LNCAP (cell line): ENCODE measurements at regions not wholly inside any gene's neighbourhood (a gene's known extent, or its start where the extent isn't known, plus 50 kb on each side); places are given as distances from the start of the nearest gene placed in this dataset.
A peak's percentile ranks its signal among the peaks of the same experiment; 100 is the strongest.

ENCODE experiments used
- TF ChIP-seq, protein P1 (sequence below): fragments of 450-650 bp; IDR thresholded peaks from 2 replicates; pipeline ENCODE4 v1.5.1; 2017; ENCODE audit warnings: mild to moderate bottlenecking

DNA sequence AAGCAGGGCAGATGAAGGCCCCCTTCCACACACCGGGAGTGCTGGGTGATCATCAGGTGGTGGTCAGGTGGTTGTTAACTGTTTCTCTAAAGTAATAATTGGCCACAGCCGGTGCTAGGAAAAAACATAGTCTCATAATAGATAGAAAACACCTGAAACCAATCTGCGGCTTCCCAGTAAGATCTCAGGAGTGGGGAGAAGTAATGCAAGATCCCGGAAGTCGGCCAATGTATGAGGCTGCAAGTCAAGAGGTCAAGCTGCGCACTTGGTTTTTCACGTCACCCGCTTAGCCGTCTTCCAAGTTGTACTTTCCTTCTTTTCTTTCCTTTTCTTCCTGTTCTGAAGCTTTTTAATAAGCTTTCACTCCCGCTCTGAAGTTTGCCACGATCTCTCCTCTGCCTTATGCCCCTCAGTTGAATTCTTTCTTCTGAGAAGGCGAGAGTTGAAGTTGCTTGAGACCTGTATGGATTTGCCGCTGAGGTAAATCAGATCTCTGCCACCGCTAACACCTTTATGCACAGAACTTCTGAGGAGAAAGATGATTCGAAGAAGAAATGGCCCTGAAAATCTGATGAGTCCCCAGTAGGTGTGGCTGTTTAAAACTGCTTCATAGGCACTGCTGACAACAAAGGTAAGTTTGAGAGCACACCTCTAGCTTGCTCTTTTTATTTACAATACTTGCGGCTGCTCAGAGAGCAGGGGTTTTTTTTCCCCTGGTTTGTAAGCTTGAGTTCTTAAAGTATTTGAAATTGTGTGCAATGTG, 406.6 kb downstream of the FAM170A start:
- TF ChIP-seq, protein P1, sequence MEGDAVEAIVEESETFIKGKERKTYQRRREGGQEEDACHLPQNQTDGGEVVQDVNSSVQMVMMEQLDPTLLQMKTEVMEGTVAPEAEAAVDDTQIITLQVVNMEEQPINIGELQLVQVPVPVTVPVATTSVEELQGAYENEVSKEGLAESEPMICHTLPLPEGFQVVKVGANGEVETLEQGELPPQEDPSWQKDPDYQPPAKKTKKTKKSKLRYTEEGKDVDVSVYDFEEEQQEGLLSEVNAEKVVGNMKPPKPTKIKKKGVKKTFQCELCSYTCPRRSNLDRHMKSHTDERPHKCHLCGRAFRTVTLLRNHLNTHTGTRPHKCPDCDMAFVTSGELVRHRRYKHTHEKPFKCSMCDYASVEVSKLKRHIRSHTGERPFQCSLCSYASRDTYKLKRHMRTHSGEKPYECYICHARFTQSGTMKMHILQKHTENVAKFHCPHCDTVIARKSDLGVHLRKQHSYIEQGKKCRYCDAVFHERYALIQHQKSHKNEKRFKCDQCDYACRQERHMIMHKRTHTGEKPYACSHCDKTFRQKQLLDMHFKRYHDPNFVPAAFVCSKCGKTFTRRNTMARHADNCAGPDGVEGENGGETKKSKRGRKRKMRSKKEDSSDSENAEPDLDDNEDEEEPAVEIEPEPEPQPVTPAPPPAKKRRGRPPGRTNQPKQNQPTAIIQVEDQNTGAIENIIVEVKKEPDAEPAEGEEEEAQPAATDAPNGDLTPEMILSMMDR, result no peak

DNA sequence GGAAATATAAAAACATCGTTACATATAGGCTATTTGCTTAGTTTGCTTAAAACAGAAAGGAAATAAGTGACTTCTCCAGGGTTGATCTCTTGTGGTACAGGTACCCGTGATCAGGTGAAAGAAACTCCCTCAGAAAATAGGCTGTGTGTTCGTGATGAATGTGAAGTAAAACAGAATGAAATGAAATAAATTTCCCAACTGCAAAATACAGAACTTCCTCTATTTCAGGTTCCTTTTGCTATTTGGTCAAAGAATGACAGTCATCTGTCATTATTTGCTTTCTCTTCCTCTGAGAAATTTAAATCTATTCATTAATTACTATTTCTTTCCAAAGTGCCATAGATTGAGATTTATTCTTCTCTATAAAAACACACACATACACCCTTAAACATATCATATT, 408.1 kb downstream of the FAM170A start:
- TF ChIP-seq, protein P1, result no peak

DNA sequence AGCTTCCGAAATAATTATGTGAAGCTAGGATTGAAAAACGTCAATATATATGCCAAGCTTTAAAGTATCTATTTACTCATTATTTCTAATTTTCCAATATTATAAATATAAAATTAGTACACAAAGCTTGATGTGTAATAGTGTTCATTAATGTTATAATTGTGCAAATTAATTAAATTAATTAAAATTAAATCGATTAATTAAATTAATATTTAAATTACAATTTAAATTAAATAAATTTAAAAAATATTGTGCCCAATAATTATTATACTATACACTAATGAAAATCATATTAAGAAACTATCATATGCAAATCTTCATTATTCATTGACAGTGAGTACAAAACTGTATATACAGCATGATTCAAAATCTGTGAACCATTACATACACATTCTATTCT, 409.8 kb downstream of the FAM170A start:
- TF ChIP-seq, protein P1, result no peak

DNA sequence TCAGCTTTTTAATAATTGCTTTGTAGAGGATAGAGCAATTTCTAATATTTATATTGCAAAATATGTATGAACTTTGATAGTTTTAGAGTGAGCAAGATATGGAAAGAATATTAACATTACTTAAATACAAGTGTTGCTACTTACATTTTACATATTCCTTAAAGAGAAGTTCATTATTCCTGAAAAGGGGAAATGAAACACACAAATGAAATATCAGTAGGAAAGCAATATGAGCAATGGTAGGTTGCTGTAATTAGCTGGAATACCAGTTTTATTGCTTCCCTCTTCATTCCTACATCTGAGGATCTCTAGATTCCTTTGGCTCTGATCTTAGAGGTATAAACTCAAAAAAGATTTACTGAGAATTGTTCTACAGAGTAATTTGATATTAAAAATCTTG, 414.1 kb downstream of the FAM170A start:
- TF ChIP-seq, protein P1, result no peak

DNA sequence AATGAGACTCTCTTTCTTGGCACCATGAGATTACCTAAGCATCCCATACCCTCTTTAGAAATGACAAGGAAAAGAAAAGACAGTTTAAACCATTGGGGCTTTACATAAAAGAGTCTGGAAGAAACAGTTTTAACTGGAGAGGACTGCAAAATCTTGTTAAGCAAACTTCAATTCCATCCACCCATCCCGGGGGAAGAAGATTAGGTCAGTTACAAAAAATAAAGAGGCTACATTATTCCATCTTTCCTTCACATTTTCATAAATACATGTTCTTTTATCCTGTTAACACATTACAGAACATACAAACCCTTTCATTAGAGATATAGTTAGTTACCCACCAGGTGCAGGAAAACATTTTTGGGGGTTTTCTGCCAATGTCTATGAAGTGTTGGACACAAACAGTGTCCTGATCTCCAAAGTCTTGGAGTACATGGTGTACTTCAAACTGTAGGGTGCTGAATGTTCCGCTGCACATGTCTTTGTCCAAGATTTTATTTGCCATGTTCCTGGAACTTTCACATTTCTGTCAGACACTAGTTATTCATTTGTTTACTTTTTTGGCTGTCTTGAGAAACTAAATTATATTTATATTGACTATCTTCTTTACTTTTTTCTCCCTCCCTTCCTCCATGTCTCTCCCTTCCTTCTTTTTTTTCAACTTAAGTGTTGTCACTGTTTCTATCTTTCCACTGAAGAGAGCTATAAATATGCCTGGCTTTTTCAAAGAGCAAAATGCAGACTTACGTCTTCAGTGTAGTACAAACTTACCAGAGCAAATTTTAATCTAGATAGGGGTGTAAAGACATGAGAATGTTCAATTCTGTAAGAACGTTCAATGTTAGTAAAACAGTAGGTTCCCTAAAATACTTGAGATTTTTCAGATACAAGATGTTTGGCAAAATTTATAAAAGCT, 410.9 kb upstream of the PRR16 start:
- TF ChIP-seq, protein P1, result no peak

DNA sequence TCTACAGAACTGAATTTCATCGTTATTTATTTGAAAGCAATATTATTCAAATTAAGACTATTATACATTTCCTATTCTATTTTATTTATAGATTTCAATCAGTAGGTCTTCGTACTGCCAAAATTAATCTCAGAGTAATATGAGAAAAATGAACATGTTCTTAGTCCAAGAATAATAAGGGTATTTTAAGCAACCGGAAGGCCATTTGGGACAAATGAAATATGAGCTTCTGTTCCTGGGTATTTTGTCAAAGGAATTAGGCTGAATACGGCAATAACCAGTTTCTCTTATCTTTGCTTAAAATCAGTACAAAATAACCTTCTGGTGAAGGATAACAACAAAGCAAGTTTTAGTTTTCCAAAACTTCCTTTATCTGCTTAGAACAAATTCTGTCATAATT, 410.3 kb upstream of the PRR16 start:
- TF ChIP-seq, protein P1, result no peak

DNA sequence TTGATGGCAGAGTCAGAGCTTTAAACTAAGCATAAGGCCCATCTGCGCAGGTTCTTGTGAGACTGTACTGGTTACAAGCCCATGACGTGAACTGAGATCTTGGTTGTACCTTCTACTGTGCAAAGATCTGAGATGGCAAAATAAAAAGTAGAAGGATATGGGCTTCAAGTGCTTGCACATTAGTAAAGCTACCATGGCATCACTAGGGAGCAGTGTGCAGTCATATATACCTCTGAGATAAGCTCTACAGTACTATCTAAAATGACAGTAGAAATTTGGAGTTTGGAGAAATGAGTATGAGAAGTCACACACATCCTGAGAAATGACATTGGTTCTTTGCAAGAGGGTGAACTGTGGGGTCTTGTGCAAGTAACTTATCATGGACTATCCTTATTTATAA, 408.2 kb upstream of the PRR16 start:
- TF ChIP-seq, protein P1, result peak; percentile 27; the same call in 1 of the 2 replicates
